HG02642 (cell line): ENCODE measurements at regions not wholly inside any gene's neighbourhood (a gene's known extent, or its start where the extent isn't known, plus 50 kb on each side); places are given as distances from the start of the nearest gene placed in this dataset.
A peak's percentile ranks its signal among the peaks of the same experiment; 100 is the strongest.
"Not testable (repeated sequence)": the region's sequence is repeated elsewhere in the genome, so short reads cannot be mapped to it uniquely, and the experiment has no call there.

Experiments
- ATAC-seq: cut with Tn5 transposase; IDR thresholded peaks from one replicate; pipeline ENCODE4 v1.9.1; 2021; ENCODE audit warnings: mild to moderate bottlenecking; ENCODE audit not compliant: unreplicated experiment, poor library complexity

- no peak for ATAC-seq
Observed at GRCh38 chr4:134754301-134755019, 552.9 kb upstream of the PABPC4L start.

GRCh38 chr4:134753390-134753789, 551.8 kb upstream of the PABPC4L start:
- no peak for ATAC-seq

DNA sequence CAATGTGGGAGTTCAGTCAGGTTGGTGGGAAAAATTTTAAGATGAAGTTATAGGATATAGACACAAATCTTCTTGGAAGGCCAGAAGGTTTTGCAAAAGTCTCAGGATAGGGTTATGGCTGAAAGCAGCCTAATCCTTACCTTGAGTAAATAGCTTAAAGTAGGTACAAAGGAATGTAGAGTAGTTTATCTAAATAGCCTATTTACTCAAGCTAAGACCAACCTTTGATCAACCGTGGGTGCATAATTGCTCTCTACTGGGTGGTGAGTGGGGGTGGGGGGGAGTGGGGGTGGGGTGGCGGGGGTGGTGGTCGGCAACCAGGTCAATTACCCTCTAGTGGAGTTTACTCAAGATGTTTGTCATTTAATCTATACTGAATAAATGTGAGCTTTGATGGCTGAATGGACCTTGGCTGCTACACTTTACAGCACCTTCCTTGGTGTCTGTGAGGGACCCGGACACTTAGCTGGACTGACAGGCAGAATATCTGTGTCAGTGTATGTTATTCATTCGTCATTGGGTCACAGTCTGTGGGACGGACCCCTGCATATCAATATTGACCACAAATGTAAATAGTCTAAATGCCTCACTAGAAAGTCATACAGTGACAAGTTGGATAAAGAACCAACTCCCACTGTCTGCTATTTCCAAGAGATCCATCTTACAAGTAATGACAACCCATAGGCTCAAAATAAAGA, 545.7 kb upstream of the PABPC4L start:
- ATAC-seq = no peak

GRCh38 chr4:134740290-134740689, 538.7 kb upstream of the PABPC4L start:
- peak; percentile 55 for ATAC-seq

DNA sequence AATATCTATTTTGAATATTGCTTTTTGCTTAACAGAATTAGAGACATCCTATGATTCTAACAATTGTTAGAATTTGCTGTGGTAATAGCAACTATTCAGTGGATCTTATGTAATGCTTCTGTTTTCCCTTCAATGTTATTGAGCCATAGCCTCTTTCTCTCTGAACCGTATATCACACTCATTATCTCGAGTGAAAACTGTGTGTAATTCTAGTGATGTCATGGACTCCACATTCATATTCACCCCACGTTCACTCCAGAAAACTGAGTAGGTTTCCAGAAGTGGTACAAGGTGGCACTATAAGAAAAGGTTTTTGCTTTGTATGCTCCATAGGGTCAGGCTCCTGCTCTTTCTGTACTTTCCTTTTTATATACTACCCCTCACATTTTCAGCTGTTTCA, 534.3 kb upstream of the PABPC4L start:
- no peak for ATAC-seq

- ATAC-seq = no peak
Observed at GRCh38 chr4:134727696-134728095, 526.1 kb upstream of the PABPC4L start.

DNA sequence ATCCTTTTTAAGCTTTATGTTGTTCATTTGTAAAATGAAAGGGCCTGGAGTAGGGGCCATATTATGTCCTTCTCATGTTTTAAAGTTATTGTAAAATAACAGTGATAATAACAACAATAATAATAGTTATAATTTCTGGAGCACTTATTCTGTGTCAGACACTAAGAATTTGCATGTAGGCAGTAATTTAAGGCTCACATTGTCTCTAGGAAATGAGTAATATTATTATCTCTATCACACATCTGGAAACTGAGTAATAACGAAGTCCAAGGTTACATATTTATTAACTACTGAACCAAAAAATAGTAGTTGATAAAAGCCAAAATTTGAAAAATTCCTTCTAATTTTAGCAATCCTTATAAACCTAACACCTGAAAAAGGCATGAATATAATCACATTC, 520.7 kb upstream of the PABPC4L start:
- ATAC-seq = no peak

- no peak for ATAC-seq
Observed at GRCh38 chr4:134720030-134720429, 518.4 kb upstream of the PABPC4L start.

GRCh38 chr4:134708616-134709015, 507.0 kb upstream of the PABPC4L start:
- ATAC-seq = no peak

DNA sequence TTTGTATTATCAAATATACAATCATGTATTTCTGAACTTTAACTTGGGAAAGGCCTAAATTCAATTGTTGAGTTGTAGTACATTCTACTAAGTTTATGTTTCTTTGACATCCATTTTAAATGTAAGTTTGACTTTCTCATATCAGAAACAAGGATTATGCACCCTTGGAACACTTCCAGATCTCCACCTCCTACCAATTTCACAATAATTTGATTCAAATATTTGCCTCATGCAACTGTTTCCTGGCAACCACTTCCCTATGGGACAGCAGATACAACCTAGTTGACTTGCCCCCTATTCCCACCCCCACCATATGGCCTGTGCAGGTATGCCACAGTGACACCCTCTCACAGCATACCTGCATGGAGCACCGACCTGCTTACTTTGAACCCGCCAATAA, 506.4 kb upstream of the PABPC4L start:
- no peak for ATAC-seq

DNA sequence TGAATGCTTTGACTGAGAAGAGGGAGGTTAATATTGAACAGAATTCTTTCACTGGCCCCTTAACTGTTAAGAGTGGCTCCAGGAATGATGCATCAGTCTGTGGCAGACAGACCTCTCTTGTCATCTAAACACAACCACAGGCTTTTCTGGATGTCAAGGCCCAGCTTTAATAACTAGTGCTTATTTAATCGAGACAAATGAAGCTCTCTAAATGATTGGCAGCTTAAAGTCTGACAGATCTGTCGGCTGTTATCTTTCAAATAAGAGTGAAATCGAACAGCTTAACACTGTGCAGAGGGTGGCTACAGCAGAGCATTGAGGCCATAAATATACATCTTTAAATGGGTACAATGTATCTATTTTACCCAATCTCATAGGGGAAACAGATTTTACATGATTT, 500.8 kb upstream of the PABPC4L start:
- no peak for ATAC-seq

- no peak for ATAC-seq
Observed at GRCh38 chr4:134700251-134700650, 498.7 kb upstream of the PABPC4L start.

GRCh38 chr4:134698831-134699230, 497.2 kb upstream of the PABPC4L start:
- ATAC-seq = not testable (repeated sequence)

DNA sequence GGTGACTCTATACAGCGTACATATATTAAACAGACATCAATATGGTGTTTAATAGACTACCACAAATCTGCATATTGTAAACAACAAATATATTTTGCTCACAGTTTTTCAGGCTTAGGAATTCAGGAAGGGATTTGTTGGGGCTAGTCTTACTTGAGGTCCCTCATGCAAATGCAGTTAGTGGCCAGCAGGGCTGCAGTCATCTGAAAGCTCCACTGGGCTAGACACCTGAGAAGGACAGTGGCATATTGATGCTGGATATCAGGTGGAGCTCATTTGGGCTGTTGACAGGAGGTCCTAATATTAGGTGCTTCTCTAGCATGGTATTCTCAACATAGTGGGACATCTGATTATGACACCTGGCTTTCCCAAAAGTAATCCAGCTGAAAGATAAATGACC, 493.8 kb upstream of the PABPC4L start:
- ATAC-seq = no peak

DNA sequence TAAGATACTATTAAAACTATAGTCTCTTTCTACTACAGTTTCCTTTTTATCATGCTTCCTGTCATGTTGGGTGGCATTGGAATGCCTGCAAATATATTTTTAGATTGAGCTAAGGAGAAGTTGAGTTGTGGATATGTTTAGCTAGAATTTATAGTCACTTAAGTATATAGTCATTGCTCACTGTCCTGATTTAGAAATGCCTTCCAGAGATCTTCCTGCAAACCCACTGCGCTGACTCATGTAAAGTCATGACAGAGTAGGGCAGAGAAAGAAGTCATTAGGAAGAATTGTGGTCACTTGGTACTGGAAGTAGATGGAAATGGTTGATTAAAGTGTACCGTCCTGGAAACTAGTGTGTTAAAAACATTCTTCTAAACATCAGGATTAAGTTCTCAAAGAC, 490.3 kb upstream of the PABPC4L start:
- ATAC-seq = no peak

DNA sequence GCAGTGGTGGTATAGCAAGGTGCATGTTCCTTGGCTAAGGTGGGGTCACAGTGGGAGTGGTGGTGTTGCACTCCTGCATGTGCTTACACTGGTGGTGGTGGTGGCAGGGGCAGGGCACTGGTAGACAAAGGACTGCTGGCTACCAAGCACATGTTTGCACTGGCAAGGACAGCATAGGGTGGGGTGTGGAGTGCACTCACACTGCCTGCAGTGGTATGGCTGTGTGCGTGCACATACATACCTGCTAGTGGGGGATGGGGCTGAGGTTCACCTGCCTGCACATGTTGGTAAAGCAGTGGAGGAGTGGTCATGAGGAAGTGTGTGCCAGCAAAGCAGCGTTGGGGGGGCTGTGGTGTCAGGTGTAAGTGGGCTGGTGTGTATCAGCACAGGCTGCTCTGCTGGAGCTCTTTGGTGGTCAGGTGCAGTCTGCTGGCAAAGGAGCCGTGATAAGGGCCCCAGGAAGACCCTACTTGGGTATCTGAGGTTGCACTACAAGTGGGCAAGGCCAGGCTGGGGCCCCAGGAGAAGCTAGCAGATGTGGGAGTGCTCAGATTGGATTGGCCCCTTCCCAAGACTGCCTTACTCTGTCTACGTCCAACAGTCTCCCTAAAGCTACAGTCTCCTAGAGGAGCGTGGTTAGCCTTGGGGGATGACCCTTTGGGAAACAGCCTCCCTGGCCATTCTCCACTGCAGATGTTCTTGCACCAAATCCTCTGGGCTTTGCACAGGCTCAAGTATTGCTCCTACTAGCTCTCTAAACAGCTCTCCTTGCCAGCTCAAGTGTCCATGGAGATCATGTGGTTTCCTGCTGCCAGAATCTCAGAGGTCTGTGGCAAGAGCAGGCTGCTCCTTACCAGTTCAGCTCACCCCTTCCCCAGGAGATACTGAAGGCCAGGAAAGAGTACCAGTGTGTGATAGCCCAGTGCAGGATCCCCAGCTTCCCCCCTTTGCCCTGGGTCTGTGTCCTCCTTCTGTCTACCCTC, 486.3 kb upstream of the PABPC4L start:
- ATAC-seq = no peak

DNA sequence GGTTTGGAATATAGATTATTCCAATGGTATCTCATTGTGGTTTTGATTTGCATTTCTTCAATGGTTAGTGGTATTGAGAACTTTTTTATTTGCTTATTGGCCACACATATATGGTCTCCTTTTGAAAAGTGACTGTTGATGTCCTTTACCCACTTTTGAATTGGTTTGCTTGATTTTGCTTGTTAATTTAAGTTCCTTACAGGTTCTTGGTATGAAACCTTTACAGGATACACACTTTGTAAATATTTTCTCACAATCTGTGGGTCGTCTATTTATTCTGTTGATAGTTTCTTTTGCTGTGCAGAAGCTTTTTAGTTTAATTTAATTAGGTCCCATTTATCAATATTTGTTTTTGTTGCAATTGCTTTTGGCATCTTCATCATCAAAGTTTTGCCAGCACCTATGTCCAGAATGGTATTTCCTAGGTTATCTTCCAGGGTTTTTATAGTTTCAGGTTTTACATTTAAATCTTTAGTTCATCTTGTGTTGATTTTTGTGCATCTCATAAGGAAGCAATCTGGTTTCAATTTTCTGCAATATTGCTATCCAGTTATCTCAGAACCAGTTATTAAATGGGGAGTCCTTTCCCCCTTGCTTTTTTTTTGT, 475.7 kb upstream of the PABPC4L start:
- no peak for ATAC-seq

DNA sequence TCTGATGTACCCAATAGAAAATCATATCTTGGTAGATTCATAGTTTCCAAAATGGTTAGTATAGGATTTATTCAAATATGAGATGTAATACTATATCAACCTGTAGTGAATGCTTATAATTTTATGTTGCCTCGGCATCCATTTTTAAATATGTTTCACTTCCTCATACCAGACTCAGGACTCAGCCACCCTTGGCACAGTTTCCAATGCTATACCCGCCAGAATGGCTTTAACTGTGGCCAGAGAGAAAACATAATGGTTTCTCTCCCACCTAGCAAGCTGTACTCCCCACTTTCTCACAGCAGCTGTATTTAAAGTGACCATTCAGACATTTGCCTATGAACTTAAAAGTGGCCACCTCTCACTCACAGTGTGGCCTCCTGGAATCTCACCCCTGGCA, 466.6 kb upstream of the PABPC4L start:
- ATAC-seq = no peak

DNA sequence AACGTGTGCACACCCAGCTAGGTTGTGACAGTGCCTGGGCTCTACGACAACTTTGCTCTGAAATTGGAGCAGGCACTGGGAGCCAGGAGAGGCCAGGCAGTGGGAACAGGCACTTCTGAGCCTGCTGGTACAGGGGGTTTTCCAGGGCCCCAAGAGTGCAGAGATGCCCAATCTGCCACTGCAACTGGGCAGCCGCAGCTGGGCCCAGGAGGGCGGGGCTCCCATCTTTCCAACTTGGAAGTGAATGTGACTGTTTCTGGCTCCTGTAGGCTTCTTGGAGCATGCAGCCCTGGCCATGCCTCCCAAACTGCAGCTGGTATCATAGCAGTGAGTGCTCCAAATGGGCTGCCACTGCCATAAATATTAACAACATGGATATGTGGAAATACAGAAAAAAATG, 465.1 kb upstream of the PABPC4L start:
- ATAC-seq = no peak

GRCh38 chr4:134665429-134665828, 463.8 kb upstream of the PABPC4L start:
- ATAC-seq = no peak

DNA sequence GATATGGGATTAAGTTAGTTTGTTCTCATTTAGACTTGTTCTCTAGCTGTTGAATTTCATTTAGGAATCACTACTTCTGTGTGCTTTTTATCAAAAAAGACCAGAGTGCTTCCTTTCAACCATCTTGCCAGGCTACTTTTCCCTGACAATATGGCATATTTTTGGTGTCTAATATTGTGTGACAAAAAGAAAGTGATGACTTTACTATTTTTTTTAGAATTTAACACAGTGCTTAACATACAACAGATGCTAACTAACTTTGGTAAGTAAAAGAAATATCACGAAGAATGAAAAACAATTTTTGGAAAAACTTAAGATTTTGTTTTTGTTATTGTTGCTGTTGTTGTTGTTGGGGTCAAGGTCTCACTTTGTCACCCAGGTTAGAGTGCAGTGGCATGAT, 462.2 kb upstream of the PABPC4L start:
- ATAC-seq = no peak
